K562 (cell line): ENCODE measurements at regions not wholly inside any gene's neighbourhood (a gene's known extent, or its start where the extent isn't known, plus 50 kb on each side); places are given as distances from the start of the nearest gene placed in this dataset.

Experiments used
- ATAC-seq: fragments of 200-7000 bp; cut with Tn5 transposase; 3 replicates; pipeline ENCODE4 v1.9.1; 2020; ENCODE audit warnings: moderate library complexity
- BruUV-seq: library from RNA; stranded (reverse); fragments of 400-500 nt; replicated peaks from 2 replicates; lab custom pipeline; 2021; lab: Mats Ljungman, UMichigan
- CTCF ChIA-PET: fragments of 300-600 bp; formaldehyde crosslinking; extraction: SDS; loops from one replicate; lab custom pipeline; 2021; ENCODE audit warnings: low intra/inter-chr PET ratio; lab: Yijun Ruan, JAX
- POLR2A ChIA-PET: fragments of 300-600, 350-650 bp; sonication (Branson Sonifier 250); formaldehyde crosslinking; extraction: SDS; loops from one replicate; lab custom pipeline; 2021; ENCODE audit warnings: antibody characterized with exemption, inconsistent platforms; lab: Yijun Ruan, JAX
- DNase-seq, 4 experiments: peaks; one replicate each; pipeline versions ENCODE4 v3.0.0 to v3.0.0-alpha.2; 2011 to 2018; ENCODE audit warnings: low spot score in 3 of 4, mixed read lengths in 3 of 4; ENCODE audit errors: extremely low read depth in 1 of 4
- FAIRE-seq: peaks from 2 replicates; lab custom pipeline; 2011; peaks lifted over from hg19 to GRCh38; lab: Jason Lieb, UNC
- H2AFZ ChIP-seq: 2 replicates; pipeline ENCODE4 v1.6.0; 2011; ENCODE audit warnings: low read depth, low read length, control low read depth, inconsistent platforms
- H3K27ac ChIP-seq: fragments of 200-600 bp; 3 replicates; pipeline ENCODE4 v1.8.0; 2011; ENCODE audit warnings: low read depth, mild to moderate bottlenecking, control low read depth, inconsistent platforms, low read length, moderate library complexity, mixed read lengths; ENCODE audit errors: extremely low read depth
- H3K27me3 ChIP-seq, 2 experiments: fragments of 300-600 bp in 1 of 2; 2 replicates in 1 of 2; 3 replicates in 1 of 2; pipeline versions ENCODE4 v1.6.0 to v1.8.0; 2011; ENCODE audit warnings: inconsistent platforms in 2 of 2, low read length in 2 of 2, mild to moderate bottlenecking in 1 of 2, mixed read lengths in 1 of 2, moderate library complexity in 1 of 2; ENCODE audit not compliant: control insufficient read depth in 2 of 2, insufficient read depth in 2 of 2
- H3K36me3 ChIP-seq: fragments of 300-600 bp; 3 replicates; pipeline ENCODE4 v1.8.0; 2011; ENCODE audit warnings: mild to moderate bottlenecking, low read length, inconsistent platforms; ENCODE audit not compliant: control insufficient read depth, insufficient read depth
- H3K4me1 ChIP-seq, 2 experiments: fragments of 200-600 bp in 1 of 2; replicated peaks in 1 of 2; 2 replicates in 1 of 2; 3 replicates in 1 of 2; pipeline versions ENCODE4 v1.5.1 to v1.8.0; 2011; ENCODE audit warnings: inconsistent platforms in 2 of 2, low read length in 2 of 2, mild to moderate bottlenecking in 1 of 2, mixed read lengths in 1 of 2, moderate library complexity in 1 of 2; ENCODE audit not compliant: control insufficient read depth in 2 of 2, insufficient read depth in 2 of 2
- H3K4me2 ChIP-seq: 2 replicates; pipeline ENCODE4 v1.6.1; 2011; ENCODE audit warnings: low read length, control low read depth, inconsistent platforms, mixed read lengths; ENCODE audit not compliant: insufficient read depth
- H3K4me3 ChIP-seq: fragments of 200-600 bp; sonication (generic), shearing (Covaris generic); 2 replicates; pipeline ENCODE4 v1.5.1; 2016; ENCODE audit warnings: control low read depth, inconsistent platforms
- H3K79me2 ChIP-seq: fragments of 200-600 bp; 3 replicates; pipeline ENCODE4 v1.8.0; 2011; ENCODE audit warnings: low read length, inconsistent platforms; ENCODE audit not compliant: control insufficient read depth, insufficient read depth
- H3K9ac ChIP-seq, 2 experiments: 2 replicates each; pipeline versions ENCODE4 v1.6.0 to v1.6.1; 2011; ENCODE audit warnings: low read depth in 2 of 2, low read length in 2 of 2, control low read depth in 1 of 2, inconsistent platforms in 1 of 2, mild to moderate bottlenecking in 1 of 2, mixed read lengths in 1 of 2; ENCODE audit not compliant: insufficient read depth in 1 of 2
- H3K9me1 ChIP-seq: one replicate; pipeline ENCODE4 v1.6.0; 2011; ENCODE audit warnings: inconsistent platforms, mild to moderate bottlenecking, low read length, moderate library complexity; ENCODE audit not compliant: control insufficient read depth, insufficient read depth
- H3K9me3 ChIP-seq: replicated peaks from 2 replicates; pipeline ENCODE4 v1.5.1; 2011; ENCODE audit warnings: low read depth, low read length, inconsistent platforms; ENCODE audit not compliant: control insufficient read depth, insufficient read depth
- H4K20me1 ChIP-seq: replicated peaks from 2 replicates; pipeline ENCODE4 v1.6.1; 2011; ENCODE audit warnings: low read length, inconsistent platforms, mixed read lengths; ENCODE audit not compliant: control insufficient read depth, insufficient read depth
- HDAC2 ChIP-seq: fragments of 450-650 bp; IDR thresholded peaks from 2 replicates; pipeline ENCODE4 v1.6.1; 2016; ENCODE audit warnings: mild to moderate bottlenecking
- POLR3A ChIP-seq: IDR thresholded peaks from 2 replicates; pipeline ENCODE4 v1.6.1; 2011; ENCODE audit warnings: borderline replicate concordance, mild to moderate bottlenecking, moderate library complexity; ENCODE audit not compliant: insufficient read length, insufficient read depth; ENCODE audit errors: extremely low read depth
- PREB ChIP-seq: sonication (generic); formaldehyde crosslinking; IDR thresholded peaks from 2 replicates; pipeline ENCODE4 v1.8.1; 2023; ENCODE audit warnings: mild to moderate bottlenecking, missing genetic modification reagents
- ZNF830 ChIP-seq: fragments of 250-450 bp; sonication (Bioruptor Pico); IDR thresholded peaks from 2 replicates; pipeline ENCODE4 v1.5.0; 2021; ENCODE audit warnings: mild to moderate bottlenecking
- WGBS: fragments of 100-300 bp; shearing (Covaris generic); methylation state at CpG from one replicate; pipeline ENCODE4 v1.1.6; 2016; ENCODE audit warnings: low coverage, mixed read lengths; ENCODE audit not compliant: insufficient coverage; ENCODE audit errors: missing lambda C conversion rate; 5-methylcytosine and 5-hydroxymethylcytosine counted together
- in situ Hi-C: fragments of 300-500 bp; cut with MboI; formaldehyde crosslinking; loops from 4 replicates; pipeline ENCODE4 v1.15.0; 2018; ENCODE audit warnings: inconsistent platforms, mixed read lengths
- intact Hi-C: fragments of 100-400 bp; cut with micrococcal nuclease; formaldehyde crosslinking; loops from 2 replicates; pipeline ENCODE4 v1.14.2; 2022
- TF ChIP-seq, protein P1 (sequence below): sonication (generic); formaldehyde crosslinking; IDR thresholded peaks from 2 replicates; pipeline ENCODE4 v1.8.0; 2023; ENCODE audit warnings: missing genetic modification reagents, mild to moderate bottlenecking, borderline replicate concordance
- TF ChIP-seq, protein P2 (sequence below): fragments of 250-450 bp; sonication (Bioruptor Pico); IDR thresholded peaks from 2 replicates; pipeline ENCODE4 v1.5.0; 2021; ENCODE audit warnings: mild to moderate bottlenecking, borderline replicate concordance

DNA sequence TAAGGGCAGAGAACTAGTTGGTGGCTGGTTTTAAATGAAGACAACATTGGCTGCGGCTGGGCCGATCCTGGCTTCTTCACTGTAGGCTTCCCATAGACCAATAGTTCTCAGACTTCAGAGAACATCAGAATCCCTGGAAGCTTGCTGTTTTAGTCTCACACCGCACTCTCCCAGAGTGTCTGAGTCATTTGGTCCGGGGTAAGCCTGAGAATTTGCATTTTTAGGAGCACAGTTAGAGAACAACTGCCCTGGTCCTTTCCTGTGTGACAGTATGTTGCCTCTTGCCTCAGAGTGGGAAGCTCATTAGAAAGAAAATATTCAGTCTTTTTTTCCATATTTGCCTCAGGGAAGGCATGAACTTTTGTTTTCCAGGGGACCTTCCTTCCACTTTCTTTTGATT lies 137.1 kb upstream of the GAREM1 start:
- intact Hi-C loops: no loop called here
- Histone ChIP-seq H3K9me3 (no peaks in the 10 kb centered on the region), H3K9me1 (no peaks in the 10 kb centered on the region), H2AFZ (no peak overlapping the region), H3K9ac (no peak overlapping the region), H3K27ac (no peak overlapping the region), H3K27me3 (no peaks in the 10 kb centered on the region), H3K4me3 (no peak overlapping the region), H3K36me3 (no peaks in the 10 kb centered on the region), H3K79me2 (no peaks in the 10 kb centered on the region), H3K4me2 (no peak overlapping the region), H3K4me1 (no peaks in the 10 kb centered on the region), H4K20me1 (no peaks in the 10 kb centered on the region)
- BruUV-seq: no TSS peak
- ChIA-PET POLR2A (no interaction called here), CTCF (no interaction called here)
- in situ Hi-C loops: no loop called here
- 0% methylated on average over 4 of the region's 4 CpGs for WGBS
- TF ChIP-seq ZNF830 (CRISPR knock-in tag) (no peak), POLR3A (no peak), PREB (CRISPR knock-in tag) (no peak), HDAC2 (no peak)
- TF ChIP-seq, protein P1, sequence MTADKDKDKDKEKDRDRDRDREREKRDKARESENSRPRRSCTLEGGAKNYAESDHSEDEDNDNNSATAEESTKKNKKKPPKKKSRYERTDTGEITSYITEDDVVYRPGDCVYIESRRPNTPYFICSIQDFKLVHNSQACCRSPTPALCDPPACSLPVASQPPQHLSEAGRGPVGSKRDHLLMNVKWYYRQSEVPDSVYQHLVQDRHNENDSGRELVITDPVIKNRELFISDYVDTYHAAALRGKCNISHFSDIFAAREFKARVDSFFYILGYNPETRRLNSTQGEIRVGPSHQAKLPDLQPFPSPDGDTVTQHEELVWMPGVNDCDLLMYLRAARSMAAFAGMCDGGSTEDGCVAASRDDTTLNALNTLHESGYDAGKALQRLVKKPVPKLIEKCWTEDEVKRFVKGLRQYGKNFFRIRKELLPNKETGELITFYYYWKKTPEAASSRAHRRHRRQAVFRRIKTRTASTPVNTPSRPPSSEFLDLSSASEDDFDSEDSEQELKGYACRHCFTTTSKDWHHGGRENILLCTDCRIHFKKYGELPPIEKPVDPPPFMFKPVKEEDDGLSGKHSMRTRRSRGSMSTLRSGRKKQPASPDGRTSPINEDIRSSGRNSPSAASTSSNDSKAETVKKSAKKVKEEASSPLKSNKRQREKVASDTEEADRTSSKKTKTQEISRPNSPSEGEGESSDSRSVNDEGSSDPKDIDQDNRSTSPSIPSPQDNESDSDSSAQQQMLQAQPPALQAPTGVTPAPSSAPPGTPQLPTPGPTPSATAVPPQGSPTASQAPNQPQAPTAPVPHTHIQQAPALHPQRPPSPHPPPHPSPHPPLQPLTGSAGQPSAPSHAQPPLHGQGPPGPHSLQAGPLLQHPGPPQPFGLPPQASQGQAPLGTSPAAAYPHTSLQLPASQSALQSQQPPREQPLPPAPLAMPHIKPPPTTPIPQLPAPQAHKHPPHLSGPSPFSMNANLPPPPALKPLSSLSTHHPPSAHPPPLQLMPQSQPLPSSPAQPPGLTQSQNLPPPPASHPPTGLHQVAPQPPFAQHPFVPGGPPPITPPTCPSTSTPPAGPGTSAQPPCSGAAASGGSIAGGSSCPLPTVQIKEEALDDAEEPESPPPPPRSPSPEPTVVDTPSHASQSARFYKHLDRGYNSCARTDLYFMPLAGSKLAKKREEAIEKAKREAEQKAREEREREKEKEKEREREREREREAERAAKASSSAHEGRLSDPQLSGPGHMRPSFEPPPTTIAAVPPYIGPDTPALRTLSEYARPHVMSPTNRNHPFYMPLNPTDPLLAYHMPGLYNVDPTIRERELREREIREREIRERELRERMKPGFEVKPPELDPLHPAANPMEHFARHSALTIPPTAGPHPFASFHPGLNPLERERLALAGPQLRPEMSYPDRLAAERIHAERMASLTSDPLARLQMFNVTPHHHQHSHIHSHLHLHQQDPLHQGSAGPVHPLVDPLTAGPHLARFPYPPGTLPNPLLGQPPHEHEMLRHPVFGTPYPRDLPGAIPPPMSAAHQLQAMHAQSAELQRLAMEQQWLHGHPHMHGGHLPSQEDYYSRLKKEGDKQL: no peak
- TF ChIP-seq, protein P2, sequence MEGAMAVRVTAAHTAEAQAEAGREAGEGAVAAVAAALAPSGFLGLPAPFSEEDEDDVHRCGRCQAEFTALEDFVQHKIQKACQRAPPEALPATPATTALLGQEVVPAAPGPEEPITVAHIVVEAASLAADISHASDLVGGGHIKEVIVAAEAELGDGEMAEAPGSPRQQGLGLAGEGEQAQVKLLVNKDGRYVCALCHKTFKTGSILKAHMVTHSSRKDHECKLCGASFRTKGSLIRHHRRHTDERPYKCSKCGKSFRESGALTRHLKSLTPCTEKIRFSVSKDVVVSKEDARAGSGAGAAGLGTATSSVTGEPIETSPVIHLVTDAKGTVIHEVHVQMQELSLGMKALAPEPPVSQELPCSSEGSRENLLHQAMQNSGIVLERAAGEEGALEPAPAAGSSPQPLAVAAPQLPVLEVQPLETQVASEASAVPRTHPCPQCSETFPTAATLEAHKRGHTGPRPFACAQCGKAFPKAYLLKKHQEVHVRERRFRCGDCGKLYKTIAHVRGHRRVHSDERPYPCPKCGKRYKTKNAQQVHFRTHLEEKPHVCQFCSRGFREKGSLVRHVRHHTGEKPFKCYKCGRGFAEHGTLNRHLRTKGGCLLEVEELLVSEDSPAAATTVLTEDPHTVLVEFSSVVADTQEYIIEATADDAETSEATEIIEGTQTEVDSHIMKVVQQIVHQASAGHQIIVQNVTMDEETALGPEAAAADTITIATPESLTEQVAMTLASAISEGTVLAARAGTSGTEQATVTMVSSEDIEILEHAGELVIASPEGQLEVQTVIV (CRISPR knock-in tag): no peak
- no peak for ATAC-seq
- DNase-seq: no peak
- no peak for FAIRE-seq
